ENCODE measurements at regions not wholly inside any gene's neighbourhood (a gene's known extent, or its start where the extent isn't known, plus 50 kb on each side); places are given as distances from the start of the nearest gene placed in this dataset.

GRCh38 chr5:173509060-173509459 is 107.4 kb downstream of the BOD1 start (continued):
- no peak for TF ChIP-seq CTCF (conservative IDR thresholded peaks at IDR 0.05; ENCODE audit: low read depth, low read length)

GRCh38 chr5:173507171-173507570 is 109.3 kb downstream of the BOD1 start:
- no peak overlapping the region for H3K4me2 ChIP-seq (ENCODE audit: low read depth, low read length)
- DNase-seq (no peak), ATAC-seq (ENCODE audit: low read depth) (no peak)
- peaks cover 7% of the 10 kb centered on the region for H3K9me3 ChIP-seq (ENCODE audit: control insufficient read depth, insufficient read depth, low read length)
- H2AK5ac ChIP-seq (ENCODE audit: low read depth, low read length): no peak overlapping the region
- no peaks in the 10 kb centered on the region for H3K4me1 ChIP-seq (ENCODE audit: control insufficient read depth, insufficient read depth, low read length)
- H2BK5ac ChIP-seq (ENCODE audit: low read depth, low read length, poor library complexity, severe bottlenecking): no peak overlapping the region
- in situ Hi-C loops (cut with MboI; ENCODE audit: low sequenced_read_pairs): no loop called here
- no peaks in the 10 kb centered on the region for H3K36me3 ChIP-seq (ENCODE audit: control insufficient read depth, insufficient read depth, low read length)
- no peak overlapping the region for H4K5ac ChIP-seq (ENCODE audit: low read depth, low read length)
- H3K4ac ChIP-seq (ENCODE audit: low read depth, low read length): no peak overlapping the region
- H3K27me3 ChIP-seq (ENCODE audit: control insufficient read depth, insufficient read depth, low read length): no peaks in the 10 kb centered on the region
- WGBS, 2 experiments (ENCODE audit: extremely low coverage in 2 of 2, insufficient read length in 1 of 2): no CpG with 5 or more reads among the region's 5 CpGs
- H3K9ac ChIP-seq (ENCODE audit: low read depth, low read length): no peak overlapping the region
- H3K18ac ChIP-seq (ENCODE audit: low read depth, low read length): no peak overlapping the region
- no peaks in the 10 kb centered on the region for H3K79me1 ChIP-seq (ENCODE audit: low read depth in 1 of 2, low read length in 2 of 2)
- no peak overlapping the region for H3K23ac ChIP-seq (ENCODE audit: low read depth, low read length)
- no TSS peak for BruUV-seq (replicated peaks)
- no peaks in the 10 kb centered on the region for H4K20me1 ChIP-seq (ENCODE audit: insufficient read depth, low read length)
- H4K91ac ChIP-seq (ENCODE audit: insufficient read depth, low read depth, low read length): peak overlapping the region; percentile 15; the same call in 1 of the 2 replicates
- H2BK120ac ChIP-seq (ENCODE audit: low read depth, low read length): no peak overlapping the region
- H2BK20ac ChIP-seq (ENCODE audit: low read depth, low read length): no peak overlapping the region
- no peak overlapping the region for H3K14ac ChIP-seq (replicated peaks; ENCODE audit: low read depth, low read length)
- intact Hi-C loops (cut with micrococcal nuclease): no loop called here
- H2AK9ac ChIP-seq (replicated peaks; ENCODE audit: low read depth, low read length, poor library complexity): no peak overlapping the region
- H3K4me3 ChIP-seq (ENCODE audit: insufficient read depth, low read depth, low read length): no peak overlapping the region
- no peak overlapping the region for H3K27ac ChIP-seq (ENCODE audit: insufficient read depth, low read length)
- dilution Hi-C loops (cut with HindIII; ENCODE audit: low sequenced_read_pairs, unreplicated experiment): no loop called here
- H2BK15ac ChIP-seq (ENCODE audit: low read depth, low read length): no peak overlapping the region
- TF ChIP-seq ELK1 (IDR thresholded peaks at IDR 0.05; ENCODE audit: borderline replicate concordance, low read depth, low read length) (no peak), CHD1 (IDR thresholded peaks at IDR 0.05; ENCODE audit: low read depth, low read length) (no peak), SMC3 (IDR thresholded peaks at IDR 0.05; ENCODE audit: low read depth, low read length) (no peak), MXI1 (IDR thresholded peaks at IDR 0.05; ENCODE audit: borderline replicate concordance, low read depth, low read length) (no peak), BHLHE40 (IDR thresholded peaks at IDR 0.05; ENCODE audit: low read depth, low read length) (no peak), MAZ (IDR thresholded peaks at IDR 0.05; ENCODE audit: borderline replicate concordance, low read depth, low read length) (no peak)
- POLR2A ChIA-PET (ENCODE audit: unreplicated experiment): no interaction called here
- CTCF ChIA-PET: no interaction called here
- H3K56ac ChIP-seq (ENCODE audit: extremely low read depth, insufficient read depth, low read length): no peak overlapping the region
- no peak overlapping the region for H2AFZ ChIP-seq (replicated peaks; ENCODE audit: low read length, poor library complexity)
- H4K8ac ChIP-seq (ENCODE audit: low read depth in 2 of 2, low read length in 2 of 2): no peak overlapping the region
- no peaks in the 10 kb centered on the region for H3K9me1 ChIP-seq (ENCODE audit: insufficient read depth, low read length)
